GM18861 (cell line): ENCODE measurements at regions not wholly inside any gene's neighbourhood (a gene's known extent, or its start where the extent isn't known, plus 50 kb on each side); places are given as distances from the start of the nearest gene placed in this dataset.

ENCODE experiments used
- ATAC-seq: cut with Tn5 transposase; IDR thresholded peaks from one replicate; pipeline ENCODE4 v1.9.1; 2021; ENCODE audit not compliant: unreplicated experiment

GRCh38 chr12:91609283-91609682 is 426.7 kb upstream of the DCN start:
- no peak for ATAC-seq

- no peak for ATAC-seq
Observed at GRCh38 chr12:91608542-91608941, 425.9 kb upstream of the DCN start.

GRCh38 chr12:91606662-91607377 is 424.2 kb upstream of the DCN start:
- ATAC-seq: no peak

- no peak for ATAC-seq
Observed at GRCh38 chr12:91604897-91605296, 422.3 kb upstream of the DCN start.

- no peak for ATAC-seq
Observed at GRCh38 chr12:91603060-91603459, 420.4 kb upstream of the DCN start.

GRCh38 chr12:91601054-91601453 is 418.4 kb upstream of the DCN start:
- ATAC-seq: no peak

- no peak for ATAC-seq
Observed at GRCh38 chr12:91594715-91595114, 412.1 kb upstream of the DCN start.

GRCh38 chr12:91591639-91591987 is 409.0 kb upstream of the DCN start:
- ATAC-seq: no peak

- no peak for ATAC-seq
Observed at GRCh38 chr12:91590966-91591638, 408.5 kb upstream of the DCN start.

- ATAC-seq: no peak
Observed at GRCh38 chr12:91588874-91589454, 406.3 kb upstream of the DCN start.

GRCh38 chr12:91586015-91586414 is 403.4 kb upstream of the DCN start:
- no peak for ATAC-seq

- ATAC-seq: no peak
Observed at GRCh38 chr12:91582811-91583210, 400.2 kb upstream of the DCN start.

- no peak for ATAC-seq
Observed at GRCh38 chr12:91579516-91580263, 397.1 kb upstream of the DCN start.

GRCh38 chr12:91577586-91578539 is 395.2 kb upstream of the DCN start:
- ATAC-seq: peak; percentile 69

GRCh38 chr12:91576432-91576831 is 393.8 kb upstream of the DCN start:
- no peak for ATAC-seq

- ATAC-seq: no peak
Observed at GRCh38 chr12:91575630-91576029, 393.0 kb upstream of the DCN start.

GRCh38 chr12:91574975-91575374 is 392.4 kb upstream of the DCN start:
- no peak for ATAC-seq

GRCh38 chr12:91574391-91574790 is 391.8 kb upstream of the DCN start:
- no peak for ATAC-seq

- no peak for ATAC-seq
Observed at GRCh38 chr12:91572869-91573268, 390.3 kb upstream of the DCN start.

GRCh38 chr12:91567100-91567485 is 384.5 kb upstream of the DCN start:
- no peak for ATAC-seq
